GM18868 (cell line): ENCODE measurements at regions not wholly inside any gene's neighbourhood (a gene's known extent, or its start where the extent isn't known, plus 50 kb on each side); places are given as distances from the start of the nearest gene placed in this dataset.
A peak's percentile ranks its signal among the peaks of the same experiment; 100 is the strongest.

ENCODE experiments used
- ATAC-seq: cut with Tn5 transposase; IDR thresholded peaks from one replicate; pipeline ENCODE4 v1.9.1; 2021; ENCODE audit warnings: mild to moderate bottlenecking, moderate library complexity; ENCODE audit not compliant: unreplicated experiment

GRCh38 chr5:164332349-164333196 lies 827.2 kb downstream of the MAT2B start:
- ATAC-seq, result no peak

GRCh38 chr5:164335837-164336236 lies 830.4 kb downstream of the MAT2B start:
- ATAC-seq, result peak; percentile 49

- ATAC-seq, result no peak
Observed at GRCh38 chr5:164336276-164336675, 830.9 kb downstream of the MAT2B start.

DNA sequence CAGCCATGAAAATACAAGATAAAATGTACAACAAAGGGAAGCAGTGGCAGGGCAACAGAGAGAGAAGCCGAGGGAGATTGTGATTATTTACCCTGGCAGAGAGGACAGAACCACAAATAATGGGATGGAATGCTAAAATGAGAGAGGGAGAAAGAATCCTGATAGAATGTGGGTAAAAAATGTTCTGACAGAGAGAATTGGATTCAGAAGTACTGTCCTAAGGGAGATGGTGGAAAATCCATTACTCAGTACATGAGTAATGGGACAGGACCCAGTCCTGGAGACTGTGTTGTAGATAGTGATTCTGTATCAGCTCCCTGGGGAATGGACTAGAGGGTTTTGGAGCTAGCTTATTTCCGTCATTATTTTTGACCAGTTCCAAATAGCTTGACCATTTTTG lies 831.5 kb downstream of the MAT2B start:
- ATAC-seq, result no peak

- no peak for ATAC-seq
Observed at GRCh38 chr5:164341056-164341619, 835.7 kb downstream of the MAT2B start.

DNA sequence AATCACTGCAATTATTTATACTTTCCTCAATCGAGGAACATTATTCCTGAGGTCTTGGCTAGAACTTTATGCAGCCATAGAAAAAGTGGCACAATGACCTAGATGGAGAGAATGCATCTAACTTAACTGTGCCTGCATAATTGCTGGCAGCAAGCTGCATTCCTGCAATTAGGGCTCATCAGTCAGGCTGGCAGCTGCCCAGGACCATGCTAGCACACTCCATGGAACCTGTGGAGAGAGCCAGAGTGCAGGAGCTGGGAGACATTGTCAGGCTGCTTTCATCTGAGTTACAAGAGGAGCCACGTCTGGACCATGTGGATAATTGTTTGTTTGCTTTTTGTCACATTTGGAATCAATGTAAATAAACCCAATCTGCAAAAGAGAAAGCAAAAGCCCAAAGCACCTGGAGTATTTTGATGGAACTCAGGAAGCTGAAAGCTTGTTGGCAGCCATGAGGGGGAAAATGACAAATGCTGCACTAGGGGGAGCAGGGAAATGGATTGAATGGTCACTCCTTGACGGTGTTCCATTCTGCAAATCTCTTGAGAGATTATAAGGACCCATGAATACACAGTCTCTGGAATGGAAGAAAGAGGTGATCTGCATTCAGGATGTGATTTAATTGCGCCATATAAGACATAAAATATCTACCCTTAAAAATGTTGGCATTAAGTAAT lies 839.9 kb downstream of the MAT2B start:
- ATAC-seq, result no peak

DNA sequence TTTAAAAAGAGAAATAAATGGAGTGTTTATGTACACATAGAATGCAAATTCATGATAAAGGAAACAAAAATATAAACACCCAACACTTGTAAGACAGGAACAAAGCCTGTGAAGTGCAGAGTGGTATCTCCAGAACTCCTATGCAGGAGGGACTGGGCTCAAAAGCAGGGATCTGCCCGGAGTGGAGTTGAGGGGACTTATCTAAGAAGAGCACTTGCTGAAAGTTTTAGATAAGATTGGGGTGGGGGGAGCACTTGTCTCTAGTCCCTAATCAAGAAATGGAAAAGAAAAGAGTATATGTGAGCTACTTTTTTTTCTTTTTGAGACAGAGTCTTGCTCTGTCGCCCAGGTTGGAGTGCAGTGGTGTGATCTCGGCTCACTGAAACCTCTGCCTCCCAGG lies 840.4 kb downstream of the MAT2B start:
- ATAC-seq, result no peak

DNA sequence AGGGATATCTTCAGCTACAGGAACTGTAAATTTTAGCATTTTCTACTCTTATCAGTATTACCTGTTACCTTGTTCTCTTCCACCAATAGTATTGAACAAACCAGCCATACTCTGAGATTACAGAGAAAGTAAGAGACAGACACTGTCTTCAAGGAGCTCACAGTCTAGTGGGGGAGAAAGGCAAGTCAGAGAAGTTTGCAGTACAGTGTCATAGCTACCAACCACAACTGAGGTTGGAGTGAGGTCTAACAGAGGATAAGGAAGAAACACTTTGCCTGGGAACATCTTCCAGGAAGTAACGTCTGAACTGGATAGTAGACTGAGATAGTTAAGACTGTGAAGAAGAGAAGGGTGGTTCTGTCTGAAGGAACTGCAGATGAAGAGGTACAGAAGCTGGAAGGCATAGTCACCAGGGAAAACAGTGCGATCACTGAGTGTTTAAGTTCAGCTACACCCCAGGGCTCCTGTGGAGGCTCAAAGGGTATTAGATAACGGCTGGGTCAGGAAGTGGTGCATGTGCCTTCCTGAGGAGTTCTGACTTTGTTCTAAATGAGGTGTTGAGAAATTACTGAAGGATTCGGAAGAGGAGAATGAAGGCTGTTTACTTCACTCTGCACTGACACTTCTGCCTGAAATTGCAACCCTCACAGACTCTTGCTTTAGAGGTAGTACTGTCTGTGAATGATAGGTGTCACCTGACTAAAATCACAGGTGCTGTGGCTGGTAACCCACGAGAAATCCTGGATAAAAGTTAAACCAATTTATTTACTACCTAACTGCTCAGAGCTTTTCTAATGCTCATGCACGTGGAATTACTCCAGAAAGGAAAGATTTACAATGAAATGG lies 841.6 kb downstream of the MAT2B start:
- ATAC-seq, result no peak

DNA sequence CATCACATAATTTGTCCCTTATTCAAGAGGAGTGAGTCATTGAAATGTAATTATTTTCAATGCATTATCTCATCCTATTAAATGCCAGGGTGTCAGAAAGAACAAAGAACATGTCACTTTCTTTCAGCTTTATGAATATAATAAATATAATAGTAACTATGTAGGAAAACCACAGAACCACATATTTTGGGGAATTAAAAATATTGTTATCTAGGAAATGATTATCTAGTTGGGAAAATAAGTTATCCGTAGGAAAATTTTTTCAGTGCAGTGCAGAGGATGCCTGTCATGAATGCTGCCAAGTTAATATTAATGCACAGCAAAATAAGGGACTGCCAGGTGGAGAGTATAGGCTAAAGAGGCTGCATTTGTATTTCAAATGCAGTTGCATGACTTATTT lies 844.8 kb downstream of the MAT2B start:
- ATAC-seq, result no peak

DNA sequence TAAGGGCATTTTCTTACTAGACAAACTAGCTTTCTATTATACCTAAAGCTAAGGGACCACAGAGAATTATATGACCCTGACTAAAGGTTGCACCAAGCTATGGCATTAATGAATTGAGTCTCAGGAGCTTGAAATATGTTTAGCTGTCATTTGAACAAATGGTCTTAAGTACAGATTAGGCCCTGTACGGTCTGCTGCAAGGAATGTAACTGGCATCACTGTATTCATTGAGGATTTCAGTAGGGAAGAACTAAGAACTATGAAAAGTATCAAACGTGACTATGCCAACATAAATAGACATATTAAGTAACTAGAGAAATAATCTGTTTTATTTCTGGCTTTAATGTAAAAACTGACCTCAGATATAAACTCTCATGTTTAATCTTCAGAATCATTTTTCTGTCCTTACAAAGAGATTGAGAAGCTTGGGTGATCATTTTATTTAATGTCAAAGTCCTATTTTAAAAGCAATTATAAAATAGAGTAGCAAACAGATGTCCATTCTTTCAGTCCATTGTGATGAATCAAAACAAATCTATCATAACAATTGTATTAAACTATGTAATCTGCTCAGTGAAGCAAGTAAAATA lies 845.9 kb downstream of the MAT2B start:
- ATAC-seq, result no peak

GRCh38 chr5:164352695-164353094 lies 847.3 kb downstream of the MAT2B start:
- ATAC-seq, result no peak

- ATAC-seq, result no peak
Observed at GRCh38 chr5:164353155-164353554, 847.7 kb downstream of the MAT2B start.

GRCh38 chr5:164354139-164354751 lies 848.8 kb downstream of the MAT2B start:
- no peak for ATAC-seq

DNA sequence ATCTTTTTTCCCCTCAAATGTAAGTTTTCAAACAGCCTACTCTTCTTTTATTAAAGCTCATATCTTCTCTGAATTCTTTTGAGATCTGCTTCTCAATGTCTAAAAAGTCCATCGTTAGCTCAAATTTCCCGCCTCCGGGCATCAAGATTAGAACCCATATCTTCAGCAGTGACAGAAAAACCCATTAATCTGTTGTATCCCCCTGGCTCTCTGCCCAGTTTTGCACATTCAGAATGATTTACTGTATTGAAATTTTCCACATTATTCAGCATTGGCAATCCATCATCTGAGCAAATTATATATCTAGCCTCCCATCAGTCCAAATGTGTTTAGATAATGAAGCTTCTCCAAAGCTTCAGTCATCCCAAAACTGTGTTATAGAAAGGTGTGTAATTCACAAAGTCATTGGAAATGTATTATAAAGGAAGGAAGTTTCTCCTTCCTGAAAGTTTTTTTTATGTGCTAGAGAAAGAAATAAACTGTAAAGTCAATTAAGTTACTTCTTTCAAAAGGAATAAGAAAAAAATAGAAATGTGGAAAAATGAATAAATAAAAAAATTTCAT lies 849.9 kb downstream of the MAT2B start:
- ATAC-seq, result no peak

GRCh38 chr5:164356790-164357189 lies 851.4 kb downstream of the MAT2B start:
- no peak for ATAC-seq

DNA sequence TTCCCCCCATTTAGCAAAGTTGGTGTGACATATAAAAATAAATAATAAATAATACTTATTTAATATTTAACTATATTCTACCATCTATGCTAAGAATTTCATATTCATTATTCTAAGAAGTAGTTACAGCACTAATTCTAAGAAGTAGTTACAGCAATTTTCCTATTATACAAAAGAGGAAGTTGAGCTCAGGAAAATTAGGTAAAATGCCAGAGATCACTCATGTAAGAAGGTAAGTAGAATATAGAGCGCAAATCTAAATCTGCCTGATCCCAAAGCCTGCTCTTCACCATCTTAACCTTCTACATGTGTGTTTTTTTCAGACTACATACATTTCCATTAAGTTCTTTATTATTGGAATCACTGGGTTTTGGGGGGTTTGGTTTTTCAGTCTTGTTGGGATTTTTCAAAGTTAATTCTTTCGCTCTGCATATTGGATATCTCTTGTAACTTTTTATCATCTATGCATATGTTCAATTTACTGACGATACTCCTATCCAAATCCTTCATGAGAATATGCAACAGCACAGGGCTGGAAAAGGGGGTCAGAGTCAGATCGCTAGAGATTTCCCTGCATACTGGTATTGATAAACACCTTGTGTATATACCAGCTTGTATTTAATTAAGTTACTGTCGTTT lies 852.1 kb downstream of the MAT2B start:
- no peak for ATAC-seq

DNA sequence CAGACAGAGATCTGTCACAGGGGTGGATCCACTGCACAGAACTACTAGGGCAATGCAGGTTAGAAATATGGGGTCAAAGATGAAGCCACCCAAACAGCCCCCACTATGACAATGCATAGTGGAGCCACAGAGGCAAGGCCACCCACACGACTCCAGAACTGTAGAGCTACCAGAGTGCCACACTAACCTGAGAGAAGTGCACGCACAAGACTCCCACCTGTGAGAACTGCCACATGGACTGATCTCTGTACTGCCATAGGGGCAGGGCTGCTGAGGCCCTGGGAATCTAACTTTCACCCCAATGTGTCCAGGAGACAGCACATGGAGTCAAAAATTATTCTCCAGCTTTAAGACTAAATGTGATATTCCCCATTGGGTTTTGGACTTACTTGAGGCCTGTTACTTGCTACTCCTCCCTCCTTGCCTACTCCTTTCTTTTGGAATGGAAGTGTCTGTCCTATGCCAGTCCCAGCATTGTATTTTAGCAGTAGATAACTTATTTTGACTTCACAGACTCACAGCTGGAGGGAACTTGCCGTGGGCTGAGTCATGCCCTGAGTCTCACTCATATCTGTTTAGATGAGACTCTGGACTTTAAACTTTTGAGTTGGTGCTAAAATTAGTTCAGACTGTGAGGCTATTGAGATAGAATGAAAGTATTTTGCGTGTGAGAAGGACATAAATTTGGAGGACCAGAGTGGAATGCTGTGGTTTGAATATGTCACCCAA lies 853.3 kb downstream of the MAT2B start:
- peak; percentile 47 for ATAC-seq

DNA sequence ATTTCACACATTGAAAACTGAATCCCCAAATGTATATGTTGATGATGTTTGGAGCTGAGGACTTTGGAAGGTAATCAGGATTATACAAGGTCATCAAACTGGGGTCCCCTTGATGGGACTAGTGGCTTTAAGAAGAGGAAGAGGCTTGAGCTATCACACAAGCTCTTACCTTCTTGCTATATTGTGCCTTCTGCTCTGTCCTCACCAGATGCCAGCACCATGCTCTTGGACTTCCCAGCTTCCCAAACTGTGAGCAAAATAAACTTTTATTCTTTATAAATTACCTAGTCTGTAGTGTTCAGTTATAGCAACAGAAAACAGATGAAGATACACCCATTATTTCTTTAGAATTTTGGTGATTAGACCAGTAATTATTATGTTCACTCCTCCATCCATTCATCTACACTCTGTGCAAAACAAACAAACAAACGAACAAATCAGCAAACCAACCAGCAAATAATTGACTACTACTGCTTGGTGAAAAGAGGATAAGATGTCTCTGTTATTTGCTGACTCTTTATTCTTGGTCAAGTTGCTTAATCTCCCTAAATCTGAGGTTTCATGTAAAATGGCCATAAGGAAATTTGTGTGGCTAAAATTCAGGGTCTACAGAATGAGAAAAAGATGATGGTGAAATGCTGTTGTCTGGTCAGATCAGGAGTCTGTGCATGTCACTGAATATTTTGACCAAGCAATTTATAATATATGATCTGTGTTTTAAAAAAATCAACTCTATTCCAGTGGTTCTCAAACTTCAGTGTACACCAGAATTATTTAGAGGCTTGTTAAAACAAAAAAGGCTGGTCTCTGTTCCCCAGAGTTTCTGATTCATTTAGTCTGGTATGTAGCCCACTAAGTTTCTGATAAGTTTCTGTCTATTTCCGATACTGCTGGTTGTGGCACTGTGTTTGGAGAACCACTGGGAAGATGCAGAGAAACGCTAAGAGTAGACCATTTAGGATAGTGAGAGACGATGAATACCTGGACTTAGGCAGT lies 854.1 kb downstream of the MAT2B start:
- peak; percentile 11 for ATAC-seq
